ENCODE measurements at regions not wholly inside any gene's neighbourhood (a gene's known extent, or its start where the extent isn't known, plus 50 kb on each side); places are given as distances from the start of the nearest gene placed in this dataset.

DNA sequence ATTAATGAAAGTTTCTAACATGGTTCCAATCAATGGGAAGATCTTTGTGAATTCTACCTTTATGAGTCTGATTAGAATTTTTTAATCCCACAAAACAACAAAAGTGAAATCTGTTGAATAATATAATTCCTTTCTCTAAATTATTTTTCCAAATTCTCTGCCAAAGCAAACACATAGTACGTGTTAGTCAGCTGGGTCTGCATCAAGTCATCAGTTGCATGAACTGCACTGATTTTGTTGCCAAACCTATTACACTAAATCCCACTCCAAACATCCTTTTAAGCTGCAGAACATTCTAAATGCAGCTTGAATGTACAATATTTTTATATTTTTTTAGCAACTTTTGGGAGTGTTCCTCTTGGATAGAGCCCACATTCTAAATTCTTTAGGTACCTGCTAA is 199.0 kb upstream of the HSF2 start:
- 7 to 10% (median 9%) methylated on average over 1 of the region's 1 CpG for WGBS, 3 donors
- intact Hi-C loops (cut with DNase I), result no loop called here
- Histone ChIP-seq H3K27me3 (no peaks in the 10 kb centered on the region), H3K36me3 (no peaks in the 10 kb centered on the region), H3K27ac (no peak overlapping the region), H3K9me3 (no peaks in the 10 kb centered on the region), H3K4me1 (ENCODE audit: insufficient read depth) (no peaks in the 10 kb centered on the region), H3K4me3 (no peak overlapping the region)
- no peak for DNase-seq
- no peak for TF ChIP-seq EP300 (IDR thresholded peaks at IDR 0.05)
- no peak for TF ChIP-seq POLR2A (IDR thresholded peaks at IDR 0.05)

DNA sequence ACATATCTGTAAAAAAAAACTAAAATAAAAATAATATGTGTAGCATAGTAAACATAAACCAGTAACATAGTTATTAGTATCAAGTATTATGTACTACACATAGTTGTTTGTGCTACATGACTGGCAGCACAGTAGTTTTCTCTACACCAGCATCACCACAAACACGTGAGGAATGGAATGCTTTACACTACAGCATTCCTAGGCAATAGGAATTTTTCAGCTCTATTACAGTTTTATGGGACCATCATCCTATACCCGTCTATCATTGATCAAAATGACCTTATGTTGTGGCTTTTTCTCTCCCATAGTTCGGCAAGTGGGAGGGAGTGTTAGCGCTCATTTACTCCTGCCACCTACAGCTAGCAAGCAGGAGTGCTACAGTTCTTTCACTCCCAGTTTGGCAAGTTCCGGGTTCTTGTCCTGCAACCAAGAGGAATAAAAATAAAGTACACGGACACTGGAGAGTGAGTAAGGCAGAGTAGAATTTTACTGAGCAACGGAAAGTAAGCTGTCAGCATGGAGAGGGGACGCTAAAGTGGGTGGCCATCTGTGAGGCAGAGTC is 196.8 kb upstream of the HSF2 start:
- Histone ChIP-seq H3K27ac (no peak overlapping the region), H3K9me3 (no peaks in the 10 kb centered on the region), H3K4me3 (no peak overlapping the region), H3K27me3 (no peaks in the 10 kb centered on the region), H3K36me3 (no peaks in the 10 kb centered on the region), H3K4me1 (ENCODE audit: insufficient read depth) (no peaks in the 10 kb centered on the region)
- no peak for TF ChIP-seq POLR2A (IDR thresholded peaks at IDR 0.05)
- TF ChIP-seq EP300 (IDR thresholded peaks at IDR 0.05), result no peak
- no peak for TF ChIP-seq CTCF (IDR thresholded peaks at IDR 0.05)
- intact Hi-C loops (cut with DNase I), result no loop called here
- WGBS, 3 donors, result 85 to 88% (median 87%) methylated on average over 8 of the region's 8 CpGs
- no peak for DNase-seq

DNA sequence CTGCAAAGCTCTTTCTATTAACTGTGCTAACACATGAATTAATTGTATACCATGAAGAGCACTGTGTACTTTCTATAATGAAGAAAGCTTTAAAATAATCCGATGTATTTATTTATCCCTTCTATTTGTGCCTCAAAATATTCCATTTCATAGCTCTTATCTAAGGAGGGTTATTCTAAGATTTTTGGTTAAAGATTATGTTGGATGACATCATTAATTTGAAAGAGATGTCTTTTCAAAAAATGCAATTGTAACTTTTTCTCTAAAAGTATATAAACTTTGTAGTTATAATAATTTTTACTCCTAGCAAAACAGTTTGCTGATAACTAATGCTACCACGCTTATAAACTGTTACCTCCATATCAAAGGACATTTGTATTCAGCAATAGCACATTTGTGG is 192.4 kb upstream of the HSF2 start:
- Histone ChIP-seq H3K4me3 (no peak overlapping the region), H3K27ac (no peak overlapping the region), H3K9me3 (no peaks in the 10 kb centered on the region), H3K36me3 (no peaks in the 10 kb centered on the region), H3K27me3 (no peaks in the 10 kb centered on the region), H3K4me1 (ENCODE audit: insufficient read depth) (no peaks in the 10 kb centered on the region)
- TF ChIP-seq CTCF (IDR thresholded peaks at IDR 0.05), result no peak
- TF ChIP-seq EP300 (IDR thresholded peaks at IDR 0.05), result no peak
- no peak for TF ChIP-seq POLR2A (IDR thresholded peaks at IDR 0.05)
- intact Hi-C loops (cut with DNase I), result no loop called here
- no peak for DNase-seq
- WGBS, 3 donors, result 78 to 90% (median 83%) methylated on average over 2 of the region's 2 CpGs

GRCh38 chr6:122207794-122208193 is 191.7 kb upstream of the HSF2 start:
- no peak overlapping the region for H3K4me3 ChIP-seq
- H3K9me3 ChIP-seq, result no peaks in the 10 kb centered on the region
- no peak for DNase-seq
- no peak overlapping the region for H3K27ac ChIP-seq
- intact Hi-C loops (cut with DNase I), result no loop called here
- no peaks in the 10 kb centered on the region for H3K36me3 ChIP-seq
- no peak for TF ChIP-seq POLR2A (IDR thresholded peaks at IDR 0.05)
- TF ChIP-seq CTCF (IDR thresholded peaks at IDR 0.05), result no peak
- TF ChIP-seq EP300 (IDR thresholded peaks at IDR 0.05), result no peak
- H3K4me1 ChIP-seq (ENCODE audit: insufficient read depth), result no peaks in the 10 kb centered on the region
- no peaks in the 10 kb centered on the region for H3K27me3 ChIP-seq

DNA sequence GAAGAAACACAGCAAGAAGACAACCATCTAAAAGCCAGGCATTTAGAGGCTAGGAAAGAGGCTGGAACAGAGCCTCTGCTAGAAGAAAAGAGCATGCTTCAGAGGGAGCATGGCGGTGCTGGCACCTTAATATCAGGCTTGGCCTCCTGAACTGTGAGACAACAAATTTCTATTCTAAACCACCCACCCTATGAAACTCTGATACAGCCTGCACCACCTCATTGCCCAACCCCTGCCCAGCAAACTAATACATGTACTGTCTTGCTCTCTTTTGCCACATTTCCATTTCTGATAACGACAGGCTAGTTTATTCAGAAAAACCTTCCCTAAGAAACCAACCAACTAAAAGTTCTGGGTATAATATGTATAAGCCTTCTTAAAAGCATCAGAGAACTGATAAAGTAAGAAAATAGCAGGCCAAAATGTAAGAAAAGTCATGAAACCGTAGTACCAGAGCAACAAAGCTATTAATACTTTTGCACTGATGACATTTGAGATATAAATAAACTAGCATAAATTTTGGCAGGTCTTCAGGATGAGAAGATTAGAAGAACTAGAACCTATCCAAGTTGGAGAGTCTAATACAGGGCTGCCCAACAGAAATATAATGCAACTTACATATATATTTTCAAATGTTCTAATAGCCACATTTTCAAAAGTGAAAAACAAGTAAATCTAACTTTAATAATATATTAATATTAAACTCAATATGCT is 184.7 kb upstream of the HSF2 start:
- Histone ChIP-seq H3K36me3 (no peaks in the 10 kb centered on the region), H3K9me3 (no peaks in the 10 kb centered on the region), H3K27me3 (no peaks in the 10 kb centered on the region), H3K4me3 (no peak overlapping the region), H3K4me1 (ENCODE audit: insufficient read depth) (no peaks in the 10 kb centered on the region), H3K27ac (no peak overlapping the region)
- WGBS, 3 donors, result 86 to 91% (median 86%) methylated on average over 3 of the region's 3 CpGs
- TF ChIP-seq EP300 (IDR thresholded peaks at IDR 0.05), result no peak
- TF ChIP-seq CTCF (IDR thresholded peaks at IDR 0.05), result no peak
- DNase-seq, result no peak
- intact Hi-C loops (cut with DNase I), result no loop called here

Measured in ovary (tissue), 7 donors.